ENCODE measurements at regions not wholly inside any gene's neighbourhood (a gene's known extent, or its start where the extent isn't known, plus 50 kb on each side); places are given as distances from the start of the nearest gene placed in this dataset.

DNA sequence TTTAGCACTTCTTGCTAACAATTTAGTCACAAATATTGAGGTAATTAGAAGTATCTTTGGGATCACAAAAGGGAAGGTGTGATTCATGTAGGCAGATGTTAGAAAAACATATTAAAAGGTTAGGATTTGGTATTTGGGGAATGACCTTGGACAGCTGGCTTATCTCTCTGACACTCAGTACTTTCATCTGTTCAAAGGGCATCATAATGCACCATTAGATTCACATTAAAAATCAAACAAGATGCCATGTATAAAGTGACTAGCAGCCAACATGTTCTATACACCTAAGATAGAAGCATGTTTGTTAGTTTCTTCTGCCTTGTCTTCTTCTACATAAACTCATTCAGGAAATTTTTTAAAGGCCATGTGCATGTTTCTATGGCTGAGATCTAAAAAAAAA, 56.5 kb upstream of the ESRRG start:
- POLR2A ChIA-PET = no interaction called here
- Mint-ChIP-seq H3K4me3 (no peak overlapping the region), H3K27me3 (no peaks in the 10 kb centered on the region), H3K9me3 (no peaks in the 10 kb centered on the region), H3K27ac (no peak overlapping the region), H3K36me3 (ENCODE audit: low read depth) (no peaks in the 10 kb centered on the region), H3K4me1 (no peaks in the 10 kb centered on the region)
- intact Hi-C loops (cut with micrococcal nuclease) = no loop called here
- ATAC-seq (ENCODE audit: low read depth) (no peak), DNase-seq (no peak)
- TF ChIP-seq CTCF (IDR thresholded peaks at IDR 0.05) = no peak
- CTCF ChIA-PET = no interaction called here

GRCh38 chr1:216778737-216779136, 55.5 kb upstream of the ESRRG start:
- no peaks in the 10 kb centered on the region for H3K36me3 Mint-ChIP-seq (ENCODE audit: low read depth)
- no peaks in the 10 kb centered on the region for H3K27me3 Mint-ChIP-seq
- POLR2A ChIA-PET = no interaction called here

GRCh38 chr1:216777148-216777547, 53.9 kb upstream of the ESRRG start:
- no peak overlapping the region for H3K4me3 Mint-ChIP-seq
- H3K27me3 Mint-ChIP-seq = no peaks in the 10 kb centered on the region
- no peak for TF ChIP-seq CTCF (IDR thresholded peaks at IDR 0.05)
- no peaks in the 10 kb centered on the region for H3K36me3 Mint-ChIP-seq (ENCODE audit: low read depth)
- H3K9me3 Mint-ChIP-seq = no peaks in the 10 kb centered on the region
- H3K27ac Mint-ChIP-seq = no peak overlapping the region
- intact Hi-C loops (cut with micrococcal nuclease) = no loop called here
- ATAC-seq (ENCODE audit: low read depth) (no peak), DNase-seq (no peak)
- ChIA-PET CTCF (no interaction called here), POLR2A (no interaction called here)
- no peaks in the 10 kb centered on the region for H3K4me1 Mint-ChIP-seq

More at GRCh38 chr1:216778737-216779136, 55.5 kb upstream of the ESRRG start:
- ATAC-seq (ENCODE audit: low read depth) (no peak), DNase-seq (no peak)
- intact Hi-C loops (cut with micrococcal nuclease) = no loop called here
- Mint-ChIP-seq H3K9me3 (no peaks in the 10 kb centered on the region), H3K27ac (no peak overlapping the region), H3K4me3 (no peak overlapping the region), H3K4me1 (no peaks in the 10 kb centered on the region)
- no peak for TF ChIP-seq CTCF (IDR thresholded peaks at IDR 0.05)
- CTCF ChIA-PET = no interaction called here

All from activated B cell treated with CpG ODN at 0.5 μM for 24 hours (primary cell).